BLaER1 (cell line): ENCODE measurements at regions not wholly inside any gene's neighbourhood (a gene's known extent, or its start where the extent isn't known, plus 50 kb on each side); places are given as distances from the start of the nearest gene placed in this dataset.

Source experiments
- H3K27ac ChIP-seq: shearing (Covaris generic); formaldehyde crosslinking; 2 replicates; pipeline ENCODE4 v1.8.1; 2022
- H3K27me3 ChIP-seq: shearing (Covaris generic); formaldehyde crosslinking; 2 replicates; pipeline ENCODE4 v1.8.1; 2022
- H3K36me3 ChIP-seq: shearing (Covaris generic); formaldehyde crosslinking; 2 replicates; pipeline ENCODE4 v1.8.1; 2022
- H3K4me1 ChIP-seq: shearing (Covaris generic); formaldehyde crosslinking; 2 replicates; pipeline ENCODE4 v1.8.1; 2022
- H3K4me2 ChIP-seq: shearing (Covaris generic); formaldehyde crosslinking; 2 replicates; pipeline ENCODE4 v1.8.1; 2022
- H3K4me3 ChIP-seq: shearing (Covaris generic); formaldehyde crosslinking; 2 replicates; pipeline ENCODE4 v1.8.1; 2022
- H3K9ac ChIP-seq: shearing (Covaris generic); formaldehyde crosslinking; 2 replicates; pipeline ENCODE4 v1.8.1; 2022
- H3K9me3 ChIP-seq: shearing (Covaris generic); formaldehyde crosslinking; 2 replicates; pipeline ENCODE4 v1.8.1; 2022
- H4K20me1 ChIP-seq: shearing (Covaris generic); formaldehyde crosslinking; 2 replicates; pipeline ENCODE4 v1.8.1; 2022
- Cebpa-rat ChIP-seq: shearing (Covaris generic); IDR thresholded peaks from 2 replicates; pipeline ENCODE4 v1.8.1; 2022

- no peak overlapping the region for H3K27ac ChIP-seq
- H3K27me3 ChIP-seq, result no peaks in the 10 kb centered on the region
- no peak for TF ChIP-seq Cebpa-rat
These were observed 51.7 kb upstream of the NFASC start for GRCh38 chr1:204818998-204819397.

GRCh38 chr1:204819495-204819894, 51.2 kb upstream of the NFASC start:
- TF ChIP-seq Cebpa-rat, result no peak
- Histone ChIP-seq H3K27ac (no peak overlapping the region), H3K27me3 (no peaks in the 10 kb centered on the region), H4K20me1 (no peaks in the 10 kb centered on the region), H3K36me3 (no peaks in the 10 kb centered on the region), H3K4me1 (no peaks in the 10 kb centered on the region), H3K9me3 (no peaks in the 10 kb centered on the region), H3K4me3 (no peak overlapping the region), H3K9ac (no peak overlapping the region), H3K4me2 (no peak overlapping the region)

More at GRCh38 chr1:204818998-204819397, 51.7 kb upstream of the NFASC start:
- Histone ChIP-seq H3K9ac (no peak overlapping the region), H3K36me3 (no peaks in the 10 kb centered on the region), H4K20me1 (no peaks in the 10 kb centered on the region), H3K4me3 (no peak overlapping the region), H3K4me2 (no peak overlapping the region), H3K4me1 (no peaks in the 10 kb centered on the region), H3K9me3 (no peaks in the 10 kb centered on the region)
